HG02623 (cell line): ENCODE measurements at regions not wholly inside any gene's neighbourhood (a gene's known extent, or its start where the extent isn't known, plus 50 kb on each side); places are given as distances from the start of the nearest gene placed in this dataset.
"Not testable (repeated sequence)": the region's sequence is repeated elsewhere in the genome, so short reads cannot be mapped to it uniquely, and the experiment has no call there.

Experiments
- ATAC-seq: cut with Tn5 transposase; IDR thresholded peaks from one replicate; pipeline ENCODE4 v1.9.1; 2021; ENCODE audit warnings: moderate library complexity; ENCODE audit not compliant: unreplicated experiment

DNA sequence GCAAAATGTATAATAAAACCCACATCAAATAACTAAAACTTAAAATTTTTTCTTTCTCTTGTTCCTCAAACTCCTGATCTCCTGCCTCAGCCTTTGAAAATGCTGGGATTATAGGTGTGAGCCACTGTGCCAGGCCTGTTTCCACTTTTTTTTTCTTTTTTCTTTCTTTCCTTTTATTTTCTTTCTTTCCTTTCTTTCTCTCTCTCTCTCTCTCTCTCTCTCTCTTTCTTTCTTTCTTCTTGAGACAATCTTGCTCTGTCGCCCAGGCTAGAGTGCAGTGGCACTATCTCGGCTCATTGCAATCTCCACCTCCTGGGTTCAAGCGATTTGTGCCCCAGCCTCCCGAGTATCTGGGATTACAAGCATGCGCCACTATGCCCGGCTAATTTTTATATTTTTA lies 164.6 kb downstream of the OR2B2 start:
- no peak for ATAC-seq

DNA sequence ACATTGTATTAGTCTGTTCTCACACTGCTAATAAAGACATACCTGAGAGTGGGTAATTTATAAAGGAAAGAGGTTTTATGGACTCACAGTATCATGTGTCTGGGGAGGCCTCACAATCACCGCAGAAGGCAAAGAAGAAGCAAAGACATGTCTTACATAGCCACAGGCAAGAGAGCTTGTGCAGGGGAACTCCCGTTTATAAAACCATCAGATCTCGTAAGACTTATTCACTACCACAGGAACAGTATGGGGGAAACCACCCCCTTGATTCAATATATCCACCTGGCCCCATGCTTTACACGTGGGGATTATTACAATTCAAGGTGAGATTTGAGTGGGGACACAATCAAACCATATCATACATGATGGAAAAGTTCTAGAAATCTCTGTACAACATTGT lies 165.3 kb downstream of the OR2B2 start:
- not testable (repeated sequence) for ATAC-seq

DNA sequence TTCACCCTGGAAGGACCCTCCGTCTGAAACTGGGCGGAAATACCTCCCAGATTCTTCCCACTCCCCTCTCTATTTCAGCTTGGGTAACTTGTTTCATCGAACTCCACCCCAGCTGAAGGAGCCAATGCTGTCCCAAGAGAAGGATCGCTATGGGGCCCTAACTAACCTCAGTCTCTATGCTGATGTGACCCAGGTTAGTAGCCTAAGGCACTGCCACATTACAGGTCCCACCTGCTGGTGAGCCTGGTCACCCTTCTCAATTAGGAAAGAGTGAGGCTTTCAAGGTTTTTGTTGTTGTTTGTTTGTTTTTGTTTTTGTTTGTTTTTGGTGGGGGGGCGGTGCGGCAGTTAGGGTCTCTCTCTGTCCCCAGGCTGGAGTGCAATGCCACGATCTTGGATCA lies 168.4 kb downstream of the OR2B2 start:
- ATAC-seq: no peak

DNA sequence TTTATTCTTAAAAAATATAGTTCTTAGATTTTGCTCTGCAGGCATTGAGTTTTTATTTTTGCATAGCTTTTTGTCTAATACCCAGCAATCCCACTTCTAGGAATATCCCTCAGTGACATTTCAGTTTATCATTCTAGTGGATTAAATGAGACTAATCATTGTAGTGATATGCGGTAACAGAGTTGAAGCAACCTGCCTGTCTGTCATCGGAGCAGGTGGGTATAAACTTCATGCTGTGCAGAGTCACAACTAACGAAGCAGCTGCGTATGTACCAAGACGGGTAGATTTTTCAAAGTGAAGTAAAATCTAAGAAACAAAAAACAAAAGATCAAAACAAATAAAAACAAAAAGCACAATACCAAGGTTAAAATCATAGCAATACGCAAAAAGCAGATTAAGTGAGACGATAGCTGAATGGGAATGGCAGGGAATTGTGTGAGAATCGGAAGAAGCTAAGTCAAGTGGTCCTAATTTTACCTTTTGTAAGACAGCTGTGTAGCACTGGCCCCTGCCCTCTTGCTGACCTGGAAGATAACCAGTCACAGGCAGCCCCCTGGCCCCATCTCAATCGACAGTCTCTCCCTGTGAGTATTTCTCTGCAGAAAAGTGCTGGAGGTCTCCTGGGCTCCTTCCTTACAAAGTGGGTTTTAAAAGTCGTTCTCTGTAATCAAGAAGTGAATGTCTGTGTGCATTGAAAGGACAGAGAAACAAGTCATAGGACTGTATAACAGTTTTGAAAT lies 169.2 kb downstream of the OR2B2 start:
- ATAC-seq: no peak

DNA sequence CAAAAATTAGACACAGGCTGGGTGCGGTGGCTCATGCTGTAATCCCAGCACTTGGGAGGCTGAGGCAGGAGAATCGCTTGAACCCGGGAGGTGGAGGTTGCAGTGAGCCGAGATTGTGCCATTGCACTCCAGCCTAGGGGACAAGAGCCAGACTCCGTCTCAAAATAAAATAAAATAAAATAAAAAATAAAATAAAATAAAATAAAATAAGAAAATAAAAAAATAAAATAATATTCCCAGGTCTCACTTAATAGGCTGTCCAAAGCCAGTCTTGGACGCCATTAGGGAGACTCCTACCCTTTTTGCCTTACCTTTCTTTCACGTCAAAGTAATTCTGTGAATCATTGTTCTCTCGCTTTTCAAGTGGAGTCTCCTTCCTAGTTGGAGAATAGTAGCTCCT lies 172.3 kb downstream of the OR2B2 start:
- not testable (repeated sequence) for ATAC-seq

DNA sequence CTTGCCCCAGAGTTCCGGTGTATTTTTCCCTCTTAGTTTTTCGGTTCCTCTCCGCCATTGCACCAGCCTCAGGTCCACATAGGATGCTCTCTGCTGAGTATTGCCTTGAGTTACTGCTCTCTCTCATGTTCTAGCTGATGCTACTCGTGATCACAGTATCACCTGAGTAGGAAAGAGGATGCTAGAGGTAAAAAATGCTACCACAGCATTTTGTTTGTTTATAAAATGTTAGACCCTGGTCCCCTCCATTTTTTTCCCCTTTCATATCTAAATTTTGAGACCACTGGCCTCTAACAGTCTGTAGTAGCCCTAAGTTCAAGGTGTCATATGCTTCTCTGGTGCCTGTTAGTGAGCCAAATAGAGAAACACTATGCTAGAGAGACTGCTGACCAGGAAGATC lies 175.5 kb downstream of the OR2B2 start:
- no peak for ATAC-seq

DNA sequence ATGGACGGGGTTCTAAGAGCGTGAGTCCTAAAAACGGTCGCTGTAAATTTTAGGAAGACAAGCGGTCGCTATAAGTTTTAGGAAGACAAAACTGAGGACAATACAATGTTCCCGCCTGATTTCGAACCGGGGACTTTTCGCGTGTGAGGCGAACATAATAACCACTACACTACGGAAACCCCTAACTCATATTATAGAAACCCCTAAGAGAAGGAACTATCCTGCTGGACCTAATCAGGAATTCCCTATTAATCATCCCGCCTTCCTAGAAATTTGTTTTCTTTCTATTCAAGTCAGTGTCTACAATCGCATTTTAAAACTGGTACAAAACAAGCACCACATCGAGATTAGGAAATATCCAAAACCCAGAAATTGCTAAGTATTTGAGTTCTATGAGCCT lies 183.8 kb downstream of the OR2B2 start:
- no peak for ATAC-seq

DNA sequence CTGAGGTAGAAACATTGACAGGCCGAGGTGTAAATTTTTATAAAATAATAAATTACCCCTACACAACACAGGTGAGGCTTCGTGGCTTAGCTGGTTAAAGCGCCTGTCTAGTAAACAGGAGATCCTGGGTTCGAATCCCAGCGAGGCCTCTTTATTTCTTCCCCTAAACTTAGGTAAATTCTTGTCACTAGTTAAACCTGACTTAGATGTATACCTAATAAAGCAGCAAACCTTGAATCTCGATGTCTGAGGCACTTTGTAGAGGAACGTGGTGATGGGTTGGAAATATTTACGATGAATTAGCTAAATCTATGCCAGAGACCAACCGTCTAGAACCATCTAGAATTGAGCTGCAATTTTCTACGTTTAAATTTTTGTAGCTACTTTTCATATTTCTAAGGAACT lies 185.6 kb downstream of the OR2B2 start:
- no peak for ATAC-seq

DNA sequence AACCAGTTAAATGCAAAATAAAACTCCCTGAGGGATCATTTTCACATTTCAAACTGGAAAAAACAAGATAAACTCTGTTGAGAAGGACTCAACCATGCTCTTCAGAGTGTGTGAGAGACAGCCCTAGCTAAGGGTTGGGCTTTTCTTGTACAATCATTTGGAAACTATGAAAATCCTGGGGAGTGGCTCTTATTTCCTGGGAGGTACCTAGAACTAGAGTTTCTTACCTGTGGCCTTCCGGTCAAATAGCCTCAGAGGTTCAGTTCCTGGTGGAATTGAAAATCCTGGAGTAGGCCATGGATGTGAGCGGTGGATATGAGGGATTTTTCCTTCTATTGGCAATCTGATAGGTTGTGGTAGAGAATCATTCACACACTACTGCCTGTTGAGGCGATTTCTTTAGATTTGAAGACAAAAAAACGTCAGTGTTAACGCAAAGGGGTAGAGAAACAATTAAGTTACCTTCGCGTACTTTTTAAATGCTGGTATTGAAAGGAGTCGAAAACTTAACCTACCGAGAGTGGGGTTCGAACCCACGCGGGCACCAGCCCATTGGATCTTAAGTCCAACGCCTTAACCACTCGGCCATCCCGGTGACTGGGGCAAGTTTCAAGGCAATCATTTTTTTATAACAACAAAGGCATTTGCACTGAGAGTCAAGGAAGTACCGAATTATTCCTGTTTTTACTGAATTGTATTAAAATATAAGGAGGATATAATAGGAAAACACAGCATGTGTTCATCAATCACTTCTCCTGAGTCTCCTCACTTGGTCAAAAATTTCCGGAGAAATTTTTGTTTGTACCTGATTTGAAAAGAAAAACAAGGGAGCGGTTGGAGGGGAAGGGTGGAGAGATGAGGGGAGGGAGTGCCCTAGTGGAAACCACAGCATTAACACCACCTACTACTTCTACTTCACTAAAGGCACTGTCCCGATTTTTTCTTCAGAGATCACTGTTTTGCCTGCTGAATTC lies 191.3 kb downstream of the OR2B2 start:
- ATAC-seq: no peak

DNA sequence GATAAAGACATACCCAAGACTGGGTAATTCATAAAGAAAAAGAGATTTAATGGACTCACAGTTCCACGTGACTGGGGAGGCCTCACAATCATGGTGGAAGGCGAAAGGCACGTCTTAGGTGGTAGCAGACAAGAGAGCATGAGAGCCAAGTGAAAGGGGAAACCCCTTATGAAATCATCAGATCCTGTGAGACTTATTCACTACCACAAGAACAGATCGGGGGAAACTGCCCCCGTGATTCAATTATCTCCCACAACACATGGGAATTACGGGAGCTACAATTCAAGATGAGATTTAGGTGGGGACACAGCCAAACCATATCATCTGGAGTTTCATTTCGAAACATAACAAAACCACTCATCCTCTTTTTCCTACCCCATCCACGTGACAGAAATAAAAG lies 193.2 kb downstream of the OR2B2 start:
- not testable (repeated sequence) for ATAC-seq

DNA sequence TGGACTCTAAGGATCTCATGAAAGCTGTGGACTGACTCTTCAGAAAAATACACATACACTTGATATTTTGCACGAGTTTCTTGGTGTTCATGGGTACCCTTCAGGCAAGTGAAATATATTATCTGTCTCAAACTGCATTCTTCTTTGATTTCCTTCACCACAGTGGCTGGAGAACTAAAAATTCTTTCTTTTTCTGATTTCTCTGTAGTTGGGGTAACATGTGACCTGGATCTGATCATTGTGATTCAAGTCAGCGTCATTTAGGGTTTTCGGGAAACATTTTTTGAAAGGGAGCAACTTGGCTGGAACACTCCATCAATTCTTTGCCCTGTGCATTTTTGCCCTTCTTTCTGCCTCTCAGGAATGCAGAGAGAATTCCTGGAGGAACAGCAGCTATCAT lies 205.8 kb downstream of the OR2B2 start:
- no peak for ATAC-seq

DNA sequence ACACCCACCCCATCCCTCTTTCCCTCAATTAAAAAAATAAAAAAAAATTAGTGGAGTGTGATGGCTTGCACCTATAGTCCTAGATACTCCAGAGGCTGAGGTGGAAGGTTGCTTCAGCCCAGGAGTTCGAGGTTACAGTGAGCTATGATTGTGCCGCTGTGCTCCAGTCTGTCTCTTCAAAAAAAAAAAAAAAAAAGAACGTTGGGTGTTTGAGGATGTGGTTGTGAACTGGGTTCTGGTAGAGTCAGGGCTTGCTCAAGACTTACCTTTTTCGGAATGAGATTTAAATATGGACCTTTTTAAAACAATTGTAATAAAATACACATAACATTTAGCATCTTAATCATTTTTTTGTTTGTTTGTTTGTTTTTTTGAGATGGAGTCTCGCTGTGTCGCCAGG lies 211.9 kb downstream of the OR2B2 start:
- no peak for ATAC-seq

DNA sequence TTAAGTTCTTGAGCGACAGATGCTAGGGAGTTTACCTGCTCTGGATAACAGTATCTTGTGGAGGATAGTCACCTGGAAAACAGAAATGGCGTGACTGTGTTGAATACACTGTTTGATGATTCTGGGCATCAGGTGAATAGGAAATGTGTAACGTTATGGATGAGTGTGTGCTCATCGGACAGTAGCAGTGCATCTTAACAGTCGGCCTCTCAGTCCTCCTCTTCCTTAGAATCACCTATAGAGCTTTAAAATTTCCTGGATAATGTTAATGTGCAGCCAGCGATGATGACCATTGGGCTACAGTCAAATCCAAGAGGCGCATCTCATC lies 217.7 kb downstream of the OR2B2 start:
- no peak for ATAC-seq

DNA sequence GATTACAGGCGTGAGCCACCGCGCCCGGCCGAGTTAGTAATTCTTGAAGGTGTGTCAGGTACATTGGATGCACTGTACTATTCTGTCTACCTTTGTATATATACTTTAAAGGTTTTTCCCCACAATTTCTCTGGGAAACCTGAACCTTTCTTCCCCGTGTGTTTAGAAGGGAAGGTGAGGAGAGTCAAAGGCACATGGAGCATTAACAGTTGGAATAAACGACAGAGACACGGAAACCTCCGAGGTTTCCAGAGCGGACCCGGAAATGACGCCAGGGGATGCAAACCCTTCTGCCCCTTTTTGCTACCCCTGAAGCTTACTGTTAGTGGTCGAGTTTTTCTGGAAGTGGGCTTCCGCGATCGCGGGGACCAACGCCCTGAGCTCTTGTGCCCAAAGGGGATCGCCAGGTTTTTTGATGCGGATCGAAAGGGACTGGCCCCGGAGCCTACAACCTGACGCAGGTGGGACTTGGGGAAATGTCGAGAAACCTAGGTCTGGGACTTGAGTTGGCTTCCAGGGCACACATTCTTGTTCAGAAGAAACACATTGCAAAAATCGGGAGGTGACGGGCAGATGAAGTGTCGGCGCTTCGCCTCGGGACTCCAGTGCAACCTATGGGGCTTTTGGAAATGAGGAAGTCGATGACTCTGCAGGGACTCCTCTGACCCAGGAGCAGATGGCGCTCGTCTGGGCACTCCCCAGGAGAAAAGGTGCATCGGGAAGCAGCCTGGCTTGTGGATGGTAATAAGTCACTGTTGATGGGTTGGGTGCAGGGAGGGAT lies 218.2 kb downstream of the OR2B2 start:
- ATAC-seq: peak; percentile 71

DNA sequence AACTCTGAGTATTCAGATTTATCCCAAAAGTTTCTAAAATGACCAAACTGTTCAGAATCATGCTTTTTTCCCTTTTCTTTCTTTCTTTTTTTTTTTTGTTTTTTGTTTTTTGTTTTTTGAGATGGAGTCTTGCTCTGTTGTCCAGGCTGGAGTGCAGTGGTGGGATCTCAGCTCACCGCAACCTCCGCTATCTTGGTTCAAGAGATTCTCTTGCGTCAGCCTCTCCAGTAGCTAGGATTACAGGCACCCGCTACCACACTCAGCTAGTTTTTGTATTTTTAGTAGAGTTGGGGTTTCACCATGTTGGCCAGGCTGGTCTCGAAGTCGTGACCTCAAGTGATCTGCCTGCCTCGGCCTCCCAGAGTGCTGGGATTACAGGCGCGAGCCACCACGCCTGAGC lies 219.2 kb upstream of the ZNF184 start:
- ATAC-seq: not testable (repeated sequence)

DNA sequence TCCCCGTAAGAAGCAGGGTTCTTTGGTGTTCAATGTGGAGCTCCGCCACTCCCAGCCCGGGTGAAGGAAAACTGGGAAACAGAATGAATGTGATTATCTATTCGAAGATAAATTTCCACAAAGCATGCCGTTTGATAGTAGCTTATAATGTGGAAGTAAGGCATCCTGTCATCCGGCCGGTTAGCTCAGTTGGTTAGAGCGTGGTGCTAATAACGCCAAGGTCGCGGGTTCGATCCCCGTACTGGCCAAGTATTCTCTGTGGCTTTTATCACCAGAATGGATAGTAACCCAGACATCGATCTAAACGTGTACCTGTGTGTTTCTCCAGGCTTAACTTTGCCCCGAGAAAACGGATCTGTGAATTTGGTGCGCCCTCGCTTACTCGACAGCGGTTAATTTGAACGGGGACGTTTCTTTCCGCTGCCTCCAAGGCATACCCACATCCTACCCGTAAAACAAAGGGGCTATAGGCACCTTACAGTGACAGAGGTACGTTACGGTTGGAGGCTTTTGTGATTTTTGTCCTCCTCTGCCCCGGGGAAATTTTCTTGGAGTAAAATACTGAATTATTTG lies 215.2 kb upstream of the ZNF184 start:
- ATAC-seq: peak; percentile 49

DNA sequence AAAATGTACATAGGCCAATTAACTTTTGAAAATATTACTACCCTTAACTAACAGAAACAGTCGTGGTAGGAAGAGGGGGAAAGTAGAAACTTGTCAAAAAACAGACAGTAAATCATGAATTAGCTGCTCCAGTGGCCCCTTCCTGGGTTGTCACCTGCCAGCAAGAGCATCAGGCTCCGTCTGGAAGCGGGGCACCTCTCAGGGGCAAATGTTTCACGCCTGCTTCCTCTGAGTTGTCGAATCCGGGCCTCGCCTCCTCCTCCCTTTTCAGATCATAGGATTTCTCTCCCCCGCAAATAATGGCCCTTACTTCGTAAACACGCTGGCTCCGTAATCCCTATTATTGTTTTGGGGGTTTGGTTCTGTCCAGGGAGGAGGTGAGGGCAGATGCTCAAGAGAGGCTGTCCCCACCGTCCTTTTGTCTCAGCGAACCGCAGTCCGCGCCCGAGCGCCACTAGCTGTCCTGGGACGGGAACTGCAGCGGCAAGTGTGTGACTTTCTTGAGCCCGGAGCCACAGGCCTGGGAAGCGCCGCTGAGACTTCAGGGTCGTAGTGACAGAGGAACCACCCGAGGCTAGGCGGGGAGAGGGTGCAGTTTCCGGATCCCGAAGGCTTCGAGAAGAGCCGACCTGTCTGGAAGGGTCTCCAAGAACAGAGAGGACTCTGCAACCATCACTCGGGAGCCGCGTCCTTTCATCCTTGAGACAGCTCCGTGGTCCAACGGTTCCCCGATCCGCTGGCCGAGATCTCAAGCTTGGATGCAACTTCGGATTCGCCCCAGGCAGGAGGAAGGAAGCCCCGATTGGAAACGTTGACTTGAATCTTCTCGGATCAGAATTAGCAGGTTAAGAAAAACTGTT lies 214.5 kb upstream of the ZNF184 start:
- peak; percentile 77 for ATAC-seq

DNA sequence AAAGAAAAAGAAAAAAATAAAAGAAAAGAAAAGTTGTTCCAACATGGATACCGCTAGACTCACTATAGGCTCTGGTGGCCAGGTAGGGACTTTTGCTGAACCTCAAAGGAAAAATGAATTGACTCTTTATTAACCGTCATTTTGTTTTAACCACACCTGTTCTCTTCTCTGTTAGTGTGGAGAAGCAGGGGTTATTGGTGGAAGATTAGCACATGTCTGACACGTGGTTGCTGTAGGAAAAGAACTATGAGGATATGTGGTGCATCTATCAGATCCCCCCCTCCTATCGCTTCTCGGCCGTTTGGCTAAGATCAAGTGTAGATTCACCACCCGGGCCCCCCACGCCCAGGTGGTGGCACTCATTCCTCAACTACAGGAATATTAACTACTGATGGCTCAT lies 212.4 kb upstream of the ZNF184 start:
- no peak for ATAC-seq

DNA sequence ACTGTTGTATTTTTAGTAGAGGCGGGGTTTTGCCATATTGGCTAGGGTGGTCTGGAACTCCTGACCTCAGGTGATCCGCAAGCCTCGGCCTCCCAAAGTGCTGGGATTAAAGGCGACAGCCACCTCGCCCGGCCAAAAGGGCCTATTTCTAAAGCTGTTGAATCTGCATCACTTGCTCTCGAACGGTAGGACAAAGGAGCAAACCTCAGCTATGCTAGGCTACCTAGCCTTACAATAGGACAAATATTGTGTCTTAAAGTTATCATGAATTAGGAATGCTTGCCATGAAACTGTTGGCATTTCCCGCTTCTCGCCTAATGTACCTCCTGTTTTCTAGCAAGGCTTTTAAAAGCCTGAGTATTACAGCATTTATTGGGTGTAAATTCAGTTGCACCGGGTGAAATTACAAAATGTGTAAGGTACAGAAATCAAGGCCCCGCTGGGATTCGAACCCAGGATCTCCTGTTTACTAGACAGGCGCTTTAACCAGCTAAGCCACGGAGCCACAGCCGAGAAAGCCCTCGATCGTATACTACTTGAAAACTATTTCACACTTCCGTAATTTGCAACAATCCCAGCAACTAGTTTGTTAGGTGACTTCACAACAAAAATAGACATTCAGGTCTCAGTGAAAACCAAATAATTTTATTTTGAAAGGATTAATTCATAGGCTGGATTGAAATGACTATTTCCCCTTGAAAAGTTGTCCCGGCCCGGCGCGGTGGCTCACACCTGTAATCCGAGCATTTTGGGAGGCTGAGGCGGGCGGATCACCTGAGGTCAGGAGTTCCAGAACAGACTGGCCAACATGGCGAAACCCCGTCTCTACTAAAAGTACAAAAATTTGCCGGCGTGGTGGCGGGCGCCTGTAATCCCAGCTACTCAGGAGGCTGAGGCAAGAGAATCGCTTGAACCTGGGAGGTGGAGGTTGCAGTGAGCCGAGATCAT lies 211.6 kb upstream of the ZNF184 start:
- no peak for ATAC-seq
